Endothelial cell of umbilical vein (primary cell): ENCODE measurements at regions not wholly inside any gene's neighbourhood (a gene's known extent, or its start where the extent isn't known, plus 50 kb on each side); places are given as distances from the start of the nearest gene placed in this dataset.

Source experiments
- BruUV-seq: library from RNA; stranded (reverse); fragments of 400-500 nt; replicated peaks from 2 replicates; lab custom pipeline; 2021; lab: Mats Ljungman, UMichigan
- CTCF ChIA-PET: fragments of 300-600, 350-600 bp; sonication (Branson Sonifier 250); formaldehyde crosslinking; loops from one replicate; lab custom pipeline; 2021; ENCODE audit warnings: antibody characterized with exemption, inconsistent platforms; lab: Charles Lee
- POLR2A ChIA-PET: fragments of 300-600, 350-600 bp; sonication (Branson Sonifier 250); formaldehyde crosslinking; loops from one replicate; lab custom pipeline; 2021; ENCODE audit warnings: antibody characterized with exemption, inconsistent platforms; lab: Charles Lee
- DNase-seq: peaks from one replicate; pipeline ENCODE4 v3.0.0-alpha.2; 2011; ENCODE audit warnings: low read depth, low spot score
- FAIRE-seq: peaks from 2 replicates; lab custom pipeline; 2011; peaks lifted over from hg19 to GRCh38; lab: Jason Lieb, UNC
- H2AFZ ChIP-seq: 2 replicates; pipeline ENCODE4 v1.6.0; 2012; ENCODE audit warnings: low read depth, low read length, control low read depth, inconsistent platforms
- H3K27ac ChIP-seq: 2 replicates; pipeline ENCODE4 v1.5.1; 2011; ENCODE audit warnings: low read depth, mild to moderate bottlenecking, control low read depth, low read length, moderate library complexity; ENCODE audit not compliant: insufficient read depth
- H3K27me3 ChIP-seq, 2 experiments: 2 replicates each; pipeline versions ENCODE4 v1.6.0 to v1.6.1; 2011; ENCODE audit warnings: low read length in 2 of 2, mixed read lengths in 1 of 2; ENCODE audit not compliant: control insufficient read depth in 2 of 2, insufficient read depth in 2 of 2
- H3K36me3 ChIP-seq, 2 experiments: 2 replicates in 1 of 2; 3 replicates in 1 of 2; pipeline ENCODE4 v1.5.1; 2011; ENCODE audit warnings: low read length in 2 of 2, mild to moderate bottlenecking in 1 of 2, moderate library complexity in 1 of 2; ENCODE audit not compliant: control insufficient read depth in 2 of 2, insufficient read depth in 2 of 2; ENCODE audit errors: extremely low read depth in 1 of 2
- H3K4me1 ChIP-seq: 3 replicates; pipeline ENCODE4 v1.5.1; 2011; ENCODE audit warnings: mild to moderate bottlenecking, low read length; ENCODE audit not compliant: control insufficient read depth, insufficient read depth; ENCODE audit errors: extremely low read depth
- H3K4me2 ChIP-seq: 2 replicates; pipeline ENCODE4 v1.6.1; 2011; ENCODE audit warnings: low read length, control low read depth, mixed read lengths; ENCODE audit not compliant: insufficient read depth
- H3K4me3 ChIP-seq, 3 experiments: fragments of 200-600 bp in 1 of 3; sonication (generic), shearing (Covaris generic) in 1 of 3; replicated peaks in 1 of 3; 2 replicates each; pipeline ENCODE4 v1.5.1; 2011 to 2016; ENCODE audit warnings: control low read depth in 3 of 3, low read length in 3 of 3, mild to moderate bottlenecking in 2 of 3, inconsistent platforms in 1 of 3, low read depth in 1 of 3, moderate library complexity in 1 of 3; ENCODE audit not compliant: insufficient read depth in 1 of 3
- H3K79me2 ChIP-seq: 2 replicates; pipeline ENCODE4 v1.6.0; 2012; ENCODE audit warnings: low read length, inconsistent platforms; ENCODE audit not compliant: control insufficient read depth, insufficient read depth
- H3K9ac ChIP-seq: replicated peaks from 2 replicates; pipeline ENCODE3; 2011; ENCODE audit warnings: low read length, control low read depth; ENCODE audit not compliant: insufficient read depth; ENCODE audit errors: extremely low read depth
- H3K9me1 ChIP-seq: replicated peaks from 3 replicates; pipeline ENCODE4 v1.6.0; 2011; ENCODE audit warnings: mild to moderate bottlenecking, low read length; ENCODE audit not compliant: control insufficient read depth, insufficient read depth; ENCODE audit errors: extremely low read depth
- H3K9me3 ChIP-seq: replicated peaks from 2 replicates; pipeline ENCODE4 v1.5.1; 2012; ENCODE audit warnings: low read length, inconsistent platforms; ENCODE audit not compliant: control insufficient read depth, insufficient read depth
- H4K20me1 ChIP-seq: replicated peaks from 2 replicates; pipeline ENCODE3; 2011; ENCODE audit warnings: mild to moderate bottlenecking, low read length; ENCODE audit not compliant: control insufficient read depth, insufficient read depth; ENCODE audit errors: extremely low read depth
- EZH2 ChIP-seq: IDR thresholded peaks from 2 replicates; pipeline ENCODE4 v1.6.1; 2012; ENCODE audit warnings: borderline replicate concordance, low read depth, mild to moderate bottlenecking, moderate library complexity, low read length, inconsistent platforms; ENCODE audit not compliant: severe bottlenecking
- FOS ChIP-seq: IDR thresholded peaks from 2 replicates; pipeline ENCODE4 v1.6.1; 2011; ENCODE audit warnings: mild to moderate bottlenecking, low read length, moderate library complexity, borderline replicate concordance; ENCODE audit not compliant: insufficient read depth
- GATA2 ChIP-seq: IDR thresholded peaks from 2 replicates; pipeline ENCODE4 v1.7.0; 2011; ENCODE audit warnings: low read depth, mild to moderate bottlenecking, moderate library complexity, mixed read lengths, low read length; ENCODE audit not compliant: insufficient read length, insufficient read depth
- JUN ChIP-seq: IDR thresholded peaks from 2 replicates; pipeline ENCODE4 v1.6.1; 2011; ENCODE audit warnings: borderline replicate concordance, low read depth; ENCODE audit not compliant: insufficient read length, insufficient read depth
- MYC ChIP-seq: IDR thresholded peaks from one replicate; pipeline ENCODE4 v1.6.1; 2011; ENCODE audit warnings: mild to moderate bottlenecking, low read depth, low read length
- POLR2A ChIP-seq: IDR thresholded peaks from 2 replicates; pipeline ENCODE4 v1.6.1; 2012; ENCODE audit warnings: low read depth, mild to moderate bottlenecking, control low read depth, low read length
- POLR2AphosphoS5 ChIP-seq: IDR thresholded peaks from 2 replicates; pipeline ENCODE4 v1.6.1; 2012; ENCODE audit warnings: low read depth, mild to moderate bottlenecking, control low read depth, low read length, moderate library complexity; ENCODE audit not compliant: insufficient read depth
- dilution Hi-C: fragments of 300-500 bp; cut with MboI; formaldehyde crosslinking; loops from one replicate; pipeline ENCODE4 v1.15.0; 2019; ENCODE audit warnings: low sequenced_read_pairs; ENCODE audit not compliant: extremely low pct_ligation_motif_present
- intact Hi-C: fragments of 100-400 bp; cut with micrococcal nuclease; formaldehyde crosslinking; loops from one replicate; pipeline ENCODE4 v1.10.0; 2022
- TF ChIP-seq, protein P1 (sequence below), 2 donors: IDR thresholded peaks; 1 replicate in 1 of 2; 2 replicates in 1 of 2; pipeline ENCODE4 v1.5.1; 2011; ENCODE audit warnings: low read length in 2 of 2, mild to moderate bottlenecking in 2 of 2, moderate library complexity in 2 of 2, control low read depth in 1 of 2, inconsistent platforms in 1 of 2, low read depth in 1 of 2; ENCODE audit not compliant: insufficient read depth in 1 of 2; ENCODE audit errors: extremely low read depth in 1 of 2
- TF ChIP-seq, protein P2 (sequence below): IDR thresholded peaks from 2 replicates; pipeline ENCODE4 v1.6.1; 2011; ENCODE audit not compliant: insufficient read depth, insufficient read length

DNA sequence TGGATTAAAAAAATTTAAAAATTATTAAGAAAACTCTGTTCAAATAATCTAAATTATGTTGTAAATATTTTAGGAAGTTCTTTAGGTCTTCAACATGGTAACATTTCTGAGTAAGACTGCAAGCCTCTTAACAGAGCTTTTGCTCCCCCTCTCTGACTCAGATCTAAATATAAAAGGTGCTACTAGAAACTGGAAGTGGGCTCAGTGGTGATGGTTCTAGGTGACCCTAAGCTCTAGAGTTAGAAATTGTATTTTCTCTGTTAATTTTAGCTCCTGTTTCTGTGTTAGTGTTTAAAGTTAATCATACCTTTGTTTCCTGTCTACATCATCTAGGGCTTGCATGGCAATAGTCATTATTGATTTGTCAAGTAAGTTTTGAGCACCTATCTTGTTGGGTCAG, 159.9 kb upstream of the MEIS2 start:
- intact Hi-C loops (loop anchor here (10.0 kb wide), 1 partner anchor 55 kb away; no protein-coding TSS in a partner anchor), dilution Hi-C loops (no loop called here)
- Histone ChIP-seq H3K27ac (no peak overlapping the region), H3K36me3 (no peaks in the 10 kb centered on the region), H3K9me3 (no peaks in the 10 kb centered on the region), H3K9ac (no peak overlapping the region), H3K4me3 (no peak overlapping the region), H3K79me2 (no peaks in the 10 kb centered on the region), H3K27me3 (no peaks in the 10 kb centered on the region), H2AFZ (no peak overlapping the region), H3K4me2 (no peak overlapping the region), H3K9me1 (no peaks in the 10 kb centered on the region), H4K20me1 (no peaks in the 10 kb centered on the region), H3K4me1 (no peaks in the 10 kb centered on the region)
- BruUV-seq = no TSS peak
- CTCF ChIA-PET = no interaction called here
- FAIRE-seq = no peak
- TF ChIP-seq MYC (no peak), POLR2A (no peak), FOS (no peak), EZH2 (no peak), GATA2 (no peak), POLR2AphosphoS5 (no peak)
- TF ChIP-seq, protein P1, sequence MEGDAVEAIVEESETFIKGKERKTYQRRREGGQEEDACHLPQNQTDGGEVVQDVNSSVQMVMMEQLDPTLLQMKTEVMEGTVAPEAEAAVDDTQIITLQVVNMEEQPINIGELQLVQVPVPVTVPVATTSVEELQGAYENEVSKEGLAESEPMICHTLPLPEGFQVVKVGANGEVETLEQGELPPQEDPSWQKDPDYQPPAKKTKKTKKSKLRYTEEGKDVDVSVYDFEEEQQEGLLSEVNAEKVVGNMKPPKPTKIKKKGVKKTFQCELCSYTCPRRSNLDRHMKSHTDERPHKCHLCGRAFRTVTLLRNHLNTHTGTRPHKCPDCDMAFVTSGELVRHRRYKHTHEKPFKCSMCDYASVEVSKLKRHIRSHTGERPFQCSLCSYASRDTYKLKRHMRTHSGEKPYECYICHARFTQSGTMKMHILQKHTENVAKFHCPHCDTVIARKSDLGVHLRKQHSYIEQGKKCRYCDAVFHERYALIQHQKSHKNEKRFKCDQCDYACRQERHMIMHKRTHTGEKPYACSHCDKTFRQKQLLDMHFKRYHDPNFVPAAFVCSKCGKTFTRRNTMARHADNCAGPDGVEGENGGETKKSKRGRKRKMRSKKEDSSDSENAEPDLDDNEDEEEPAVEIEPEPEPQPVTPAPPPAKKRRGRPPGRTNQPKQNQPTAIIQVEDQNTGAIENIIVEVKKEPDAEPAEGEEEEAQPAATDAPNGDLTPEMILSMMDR (IDR thresholded peaks at IDR 0.05; ENCODE audit: extremely low read depth in 1 of 2, insufficient read depth in 1 of 2, low read depth in 1 of 2, low read length in 2 of 2) = no peak
- POLR2A ChIA-PET = no interaction called here
- no peak for DNase-seq

DNA sequence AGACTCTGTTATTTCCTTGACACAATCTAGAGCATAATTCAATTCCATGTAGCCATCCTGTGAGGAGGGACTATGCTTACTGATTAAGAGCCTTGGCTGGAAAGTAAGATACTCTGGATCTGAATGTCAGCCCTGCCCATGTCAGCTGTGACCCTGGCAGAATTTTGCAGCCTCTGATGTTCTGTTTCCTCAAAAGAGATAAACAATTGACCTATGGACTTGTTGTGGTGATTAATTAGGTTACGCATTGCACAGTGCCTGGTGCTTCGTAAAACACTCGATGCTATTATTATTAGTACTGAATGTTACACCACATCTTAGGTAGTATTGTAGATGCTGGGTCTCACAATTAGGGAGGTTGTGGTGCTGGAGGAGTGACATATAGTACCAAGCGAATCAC, 161.3 kb upstream of the MEIS2 start:
- ChIA-PET POLR2A (no interaction called here), CTCF (no interaction called here)
- H3K9me1 ChIP-seq = no peaks in the 10 kb centered on the region
- no peaks in the 10 kb centered on the region for H3K9me3 ChIP-seq
- no peak overlapping the region for H3K9ac ChIP-seq
- no TSS peak for BruUV-seq
- H3K4me1 ChIP-seq = no peaks in the 10 kb centered on the region
- H3K27ac ChIP-seq = no peak overlapping the region
- no peaks in the 10 kb centered on the region for H3K79me2 ChIP-seq
- DNase-seq (no peak), FAIRE-seq (no peak)
- no peak overlapping the region for H2AFZ ChIP-seq
- dilution Hi-C loops = no loop called here
- H3K36me3 ChIP-seq = no peaks in the 10 kb centered on the region
- no peak overlapping the region for H3K4me3 ChIP-seq
- H4K20me1 ChIP-seq = no peaks in the 10 kb centered on the region
- TF ChIP-seq FOS (no peak), EZH2 (no peak), JUN (no peak), MYC (no peak), POLR2AphosphoS5 (no peak), GATA2 (no peak), POLR2A (no peak)
- TF ChIP-seq, protein P2, sequence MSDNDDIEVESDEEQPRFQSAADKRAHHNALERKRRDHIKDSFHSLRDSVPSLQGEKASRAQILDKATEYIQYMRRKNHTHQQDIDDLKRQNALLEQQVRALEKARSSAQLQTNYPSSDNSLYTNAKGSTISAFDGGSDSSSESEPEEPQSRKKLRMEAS = no peak
- TF ChIP-seq, protein P1 (IDR thresholded peaks at IDR 0.05; ENCODE audit: extremely low read depth in 1 of 2, insufficient read depth in 1 of 2, low read depth in 1 of 2, low read length in 2 of 2) = no peak
- intact Hi-C loops = loop anchor here (10.0 kb wide), 1 partner anchor 57 kb away; no protein-coding TSS in a partner anchor
- H3K4me2 ChIP-seq = no peak overlapping the region
- H3K27me3 ChIP-seq = no peaks in the 10 kb centered on the region
